GM18873 (cell line): ENCODE measurements at regions not wholly inside any gene's neighbourhood (a gene's known extent, or its start where the extent isn't known, plus 50 kb on each side); places are given as distances from the start of the nearest gene placed in this dataset.
"Not testable (repeated sequence)": the region's sequence is repeated elsewhere in the genome, so short reads cannot be mapped to it uniquely, and the experiment has no call there.

Experiments
- ATAC-seq: cut with Tn5 transposase; IDR thresholded peaks from one replicate; pipeline ENCODE4 v1.9.1; 2021; ENCODE audit warnings: mild to moderate bottlenecking, moderate library complexity, moderate number of reproducible peaks; ENCODE audit not compliant: unreplicated experiment, low FRiP score

GRCh38 chr10:109149666-109150350 is 773.5 kb downstream of the XPNPEP1 start:
- no peak for ATAC-seq

DNA sequence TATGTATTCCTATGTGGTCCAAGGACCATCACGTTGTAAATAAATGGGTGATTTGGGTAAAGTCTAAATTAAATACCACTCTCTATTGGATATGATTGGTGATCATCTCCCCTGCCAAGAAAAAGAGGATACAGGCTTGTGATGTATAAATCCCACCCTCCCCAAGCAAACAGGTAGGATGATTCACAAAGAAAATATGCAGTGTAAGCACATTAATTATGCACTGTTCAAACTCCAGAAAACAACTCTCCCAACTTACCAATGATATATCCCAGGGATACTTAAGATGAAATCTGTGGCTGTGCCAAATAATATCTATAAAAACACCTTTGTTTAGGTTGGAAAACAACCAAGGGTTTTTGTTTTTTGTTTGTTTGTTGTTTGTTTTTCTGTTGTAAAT is 795.9 kb downstream of the XPNPEP1 start:
- no peak for ATAC-seq

- no peak for ATAC-seq
Observed at GRCh38 chr10:109126541-109126940, 796.8 kb downstream of the XPNPEP1 start.

DNA sequence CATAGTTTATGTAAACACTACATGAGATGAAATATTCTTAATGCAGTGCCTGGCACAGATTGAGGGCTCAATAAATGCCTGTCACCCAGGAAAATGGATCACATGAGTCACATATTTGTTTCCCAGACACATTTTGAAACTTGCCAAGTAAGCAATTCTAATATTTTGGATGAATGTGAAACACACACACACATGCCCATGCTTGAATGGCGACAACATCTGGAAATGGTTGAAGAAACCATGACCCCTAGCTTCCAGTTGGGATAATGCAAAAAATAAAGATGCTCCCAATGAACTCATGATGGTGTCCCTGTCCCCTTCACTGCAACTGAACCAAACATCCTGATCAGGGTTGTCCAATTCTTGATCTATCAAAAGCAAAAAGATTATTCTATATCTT is 797.3 kb downstream of the XPNPEP1 start:
- no peak for ATAC-seq

DNA sequence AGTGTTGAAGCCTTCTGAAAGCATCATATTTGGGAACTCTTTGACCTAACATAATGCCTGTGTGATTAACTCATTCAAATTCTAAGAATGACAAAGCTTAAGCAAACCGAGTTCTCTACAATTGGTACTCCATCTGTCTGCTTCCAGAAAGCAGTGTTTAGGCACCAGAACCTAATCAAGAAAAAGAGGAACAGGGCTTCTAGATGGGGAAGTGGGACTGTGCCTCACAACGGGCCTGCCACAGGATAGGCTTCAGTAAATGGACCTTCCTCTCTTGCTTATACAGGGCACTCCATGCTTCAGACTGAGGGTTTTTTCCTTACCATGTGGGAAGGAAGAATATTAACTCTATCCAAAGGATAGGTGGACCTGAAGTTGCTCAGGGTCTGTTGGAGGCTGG is 808.1 kb downstream of the XPNPEP1 start:
- ATAC-seq: no peak

GRCh38 chr10:109114579-109114978 is 808.7 kb downstream of the XPNPEP1 start:
- no peak for ATAC-seq

DNA sequence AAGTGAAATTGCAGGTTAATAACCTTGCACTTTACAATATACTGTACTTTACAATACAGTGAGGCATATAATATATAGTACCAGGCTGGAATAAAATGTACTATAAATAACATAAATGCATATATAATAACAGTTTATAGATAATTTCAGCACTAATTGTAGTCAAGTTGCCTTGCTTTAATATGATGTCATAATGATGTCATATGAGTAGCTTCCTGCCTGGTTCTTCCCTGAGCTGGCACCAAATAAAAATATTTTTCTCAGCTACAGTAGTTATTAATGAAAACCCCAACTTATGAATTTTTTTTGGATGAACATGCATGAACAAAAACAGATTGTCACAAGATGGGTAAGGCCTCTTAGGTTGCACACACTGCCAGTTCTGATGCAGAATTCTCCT is 816.7 kb downstream of the XPNPEP1 start:
- ATAC-seq: no peak

GRCh38 chr10:109105725-109106124 is 817.6 kb downstream of the XPNPEP1 start:
- no peak for ATAC-seq

DNA sequence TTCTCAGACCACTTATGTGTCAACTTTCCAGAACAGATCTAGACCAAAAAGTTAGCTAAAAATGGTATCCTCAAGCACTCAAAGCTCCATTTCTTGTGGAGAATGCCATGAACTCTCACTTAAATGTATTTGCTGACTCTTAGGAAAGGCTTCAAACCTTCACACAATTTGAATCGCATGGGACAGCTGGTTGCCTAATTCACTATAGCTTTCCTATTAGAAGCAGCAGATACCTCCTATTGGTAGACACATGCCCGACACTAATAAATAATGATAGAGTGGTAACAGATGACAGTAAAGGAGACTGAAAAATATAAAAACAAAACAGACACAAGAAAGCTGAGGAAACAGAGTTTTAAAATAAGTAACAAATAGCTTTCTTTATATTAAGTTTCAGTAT is 818.5 kb downstream of the XPNPEP1 start:
- ATAC-seq: no peak

DNA sequence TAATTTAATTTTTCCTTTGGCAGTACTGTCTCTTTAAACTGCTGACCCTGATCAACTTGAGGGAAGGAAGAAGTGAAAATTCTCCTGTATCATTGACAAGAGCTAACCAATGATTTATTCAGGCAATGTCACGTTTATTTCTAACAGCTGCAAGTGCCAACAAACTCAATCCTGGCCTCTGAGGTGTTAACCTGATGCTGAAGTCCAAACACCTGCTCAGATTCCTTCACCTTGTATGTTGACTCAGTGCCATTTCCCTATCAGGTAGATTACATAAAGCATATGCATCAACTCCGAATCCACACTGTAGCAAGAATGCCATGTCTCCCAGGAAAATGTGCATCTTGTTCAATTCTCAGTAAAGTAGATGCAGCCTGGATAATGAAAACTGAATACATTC is 820.0 kb downstream of the XPNPEP1 start:
- ATAC-seq: no peak

GRCh38 chr10:109089779-109090178 is 833.5 kb downstream of the XPNPEP1 start:
- ATAC-seq: no peak

GRCh38 chr10:109071539-109071938 is 851.8 kb downstream of the XPNPEP1 start:
- no peak for ATAC-seq

GRCh38 chr10:109070492-109070891 is 852.8 kb downstream of the XPNPEP1 start:
- ATAC-seq: no peak

DNA sequence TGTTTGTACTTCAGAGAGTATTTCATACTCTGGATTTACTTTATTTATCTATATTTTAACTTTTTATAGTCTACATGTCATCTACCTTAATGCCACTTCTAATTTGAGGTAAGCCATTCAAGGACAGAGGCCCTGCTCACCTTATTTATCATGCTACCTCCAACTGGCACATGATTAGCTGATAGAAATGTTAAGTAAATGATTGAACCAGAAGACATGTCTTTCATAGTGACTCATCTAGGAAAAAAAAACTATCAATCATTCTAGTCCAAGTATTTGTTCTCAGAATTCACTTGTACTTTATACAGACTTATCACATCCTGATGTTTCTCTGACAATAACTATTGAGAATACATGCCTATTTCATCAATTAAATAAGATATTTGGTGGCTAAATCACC is 856.3 kb downstream of the XPNPEP1 start:
- ATAC-seq: no peak

GRCh38 chr10:109065821-109066220 is 857.5 kb downstream of the XPNPEP1 start:
- no peak for ATAC-seq

DNA sequence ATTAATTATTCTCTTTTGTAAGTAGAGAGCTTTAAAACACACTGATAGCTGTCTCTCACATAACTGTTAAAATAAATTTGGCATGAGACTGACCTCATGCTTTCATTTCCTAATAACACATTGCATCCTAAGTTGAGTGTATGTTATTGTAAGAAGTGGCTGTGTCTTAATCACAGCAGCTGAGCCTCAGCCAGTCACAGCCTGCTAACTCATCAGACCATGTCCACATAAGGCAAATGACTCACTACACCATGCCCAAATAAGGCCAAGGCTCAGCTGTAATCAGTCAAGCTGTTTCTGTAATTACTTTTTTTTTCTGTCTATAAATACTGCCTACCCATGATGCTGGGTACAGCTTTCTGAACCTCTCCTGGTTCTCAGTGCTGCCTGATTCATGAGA is 860.9 kb downstream of the XPNPEP1 start:
- no peak for ATAC-seq

- ATAC-seq: no peak
Observed at GRCh38 chr10:109055243-109055642, 868.1 kb downstream of the XPNPEP1 start.

GRCh38 chr10:109047856-109048255 is 875.5 kb downstream of the XPNPEP1 start:
- no peak for ATAC-seq

DNA sequence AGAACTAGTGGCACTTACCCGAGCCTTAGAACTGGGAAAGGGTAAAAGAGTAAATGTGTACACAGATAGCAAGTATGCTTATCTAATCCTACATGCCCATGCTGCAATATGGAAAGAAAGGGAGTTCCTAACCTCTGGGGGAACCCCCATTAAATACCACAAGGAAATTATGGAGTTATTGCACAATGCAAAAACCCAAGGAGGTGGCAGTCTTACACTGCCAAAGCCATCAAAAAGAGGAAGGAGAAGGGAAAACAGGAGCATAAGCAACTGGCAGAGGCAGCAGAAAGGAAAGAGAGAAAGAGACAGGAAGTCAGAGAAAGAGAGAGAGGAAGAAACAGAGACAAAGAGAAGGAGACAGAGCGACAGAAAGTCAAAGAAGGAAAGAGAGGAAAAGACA is 876.9 kb downstream of the XPNPEP1 start:
- ATAC-seq: not testable (repeated sequence)

GRCh38 chr10:109040622-109041021 is 882.7 kb downstream of the XPNPEP1 start:
- ATAC-seq: no peak

GRCh38 chr10:109037978-109038377 is 885.3 kb downstream of the XPNPEP1 start:
- no peak for ATAC-seq

DNA sequence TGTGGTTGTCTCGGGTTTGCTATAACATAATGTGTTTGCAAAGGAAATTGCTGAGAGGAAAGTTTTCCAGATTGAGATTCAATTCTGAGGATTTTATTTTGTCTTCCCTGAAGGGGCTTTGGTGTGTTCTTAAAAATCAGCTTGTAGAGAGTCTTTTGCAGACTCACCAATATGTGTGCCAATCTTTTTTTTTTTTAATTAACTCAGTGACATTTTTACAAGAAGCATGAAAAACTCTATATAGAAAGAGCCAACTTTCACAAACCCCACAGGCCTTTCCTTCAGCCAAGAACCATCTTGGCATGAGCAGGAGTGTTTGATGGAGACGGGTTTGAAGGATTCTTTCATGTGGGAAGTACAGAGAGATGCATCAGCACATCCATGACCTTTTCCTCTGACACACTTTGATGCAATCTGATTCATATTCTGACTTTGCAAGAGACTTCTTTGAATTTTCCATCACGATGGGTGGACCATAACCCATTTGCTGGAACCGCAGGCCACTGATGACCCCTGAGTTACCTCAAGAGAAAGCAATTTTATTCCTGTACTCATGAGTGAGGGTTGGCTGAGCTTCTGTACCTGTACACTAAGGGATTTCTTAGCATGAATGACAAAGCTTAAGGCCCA is 892.6 kb downstream of the XPNPEP1 start:
- no peak for ATAC-seq
